ENCODE measurements at regions not wholly inside any gene's neighbourhood (a gene's known extent, or its start where the extent isn't known, plus 50 kb on each side); places are given as distances from the start of the nearest gene placed in this dataset.

GRCh38 chr11:19625438-19625837 lies 87.2 kb upstream of the NAV2 start:
- TF ChIP-seq CTCF (IDR thresholded peaks at IDR 0.05) (no peak), POLR2A (IDR thresholded peaks at IDR 0.05) (no peak)

Data from breast epithelium (tissue), 3 donors.